Astrocyte (in vitro differentiated cells and primary cell): ENCODE measurements at regions not wholly inside any gene's neighbourhood (a gene's known extent, or its start where the extent isn't known, plus 50 kb on each side); places are given as distances from the start of the nearest gene placed in this dataset.

Experiments used
- DNase-seq: peaks from one replicate; pipeline ENCODE4 v3.0.0-alpha.2; 2010; ENCODE audit warnings: low read depth
- FAIRE-seq: peaks from 2 replicates; lab custom pipeline; 2011; peaks lifted over from hg19 to GRCh38; lab: Jason Lieb, UNC
- H2AFZ ChIP-seq: 2 replicates; pipeline ENCODE4 v1.6.0; 2012; ENCODE audit warnings: low read depth, low read length, inconsistent platforms
- H3K27ac ChIP-seq: 2 replicates; pipeline ENCODE4 v1.5.1; 2011; ENCODE audit warnings: low read depth, low read length, inconsistent platforms
- H3K27me3 ChIP-seq: 2 replicates; pipeline ENCODE4 v1.6.0; 2011; ENCODE audit warnings: low read length, inconsistent platforms; ENCODE audit not compliant: insufficient read depth
- H3K36me3 ChIP-seq: 2 replicates; pipeline ENCODE4 v1.5.1; 2011; ENCODE audit warnings: low read length, inconsistent platforms; ENCODE audit not compliant: insufficient read depth
- H3K4me1 ChIP-seq: 2 replicates; pipeline ENCODE4 v1.5.1; 2011; ENCODE audit warnings: low read length, inconsistent platforms; ENCODE audit not compliant: insufficient read depth
- H3K4me2 ChIP-seq: 2 replicates; pipeline ENCODE4 v1.6.0; 2012; ENCODE audit warnings: low read length, inconsistent platforms
- H3K4me3 ChIP-seq: 2 replicates; pipeline ENCODE4 v1.5.1; 2011; ENCODE audit warnings: low read depth, mild to moderate bottlenecking, low read length, inconsistent platforms; ENCODE audit not compliant: insufficient read depth
- H3K79me2 ChIP-seq: 2 replicates; pipeline ENCODE4 v1.6.0; 2012; ENCODE audit warnings: mild to moderate bottlenecking, low read length, inconsistent platforms; ENCODE audit not compliant: insufficient read depth
- H3K9ac ChIP-seq: 2 replicates; pipeline ENCODE4 v1.6.0; 2012; ENCODE audit warnings: mild to moderate bottlenecking, low read length, inconsistent platforms
- H3K9me3 ChIP-seq: 2 replicates; pipeline ENCODE4 v1.5.1; 2012; ENCODE audit warnings: low read depth, mild to moderate bottlenecking, low read length, inconsistent platforms; ENCODE audit not compliant: insufficient read depth
- H4K20me1 ChIP-seq: 2 replicates; pipeline ENCODE4 v1.6.0; 2012; ENCODE audit warnings: low read length, inconsistent platforms; ENCODE audit not compliant: insufficient read depth
- H3K27ac Mint-ChIP-seq: one replicate; pipeline ENCODE4 v1.8.0; 2021; ENCODE audit warnings: mild to moderate bottlenecking, mixed read lengths; ENCODE audit not compliant: unreplicated experiment
- H3K27me3 Mint-ChIP-seq: one replicate; pipeline ENCODE4 v1.8.0; 2021; ENCODE audit warnings: low read depth, mixed read lengths; ENCODE audit not compliant: unreplicated experiment
- H3K36me3 Mint-ChIP-seq: one replicate; pipeline ENCODE4 v1.8.0; 2021; ENCODE audit warnings: low read depth, mixed read lengths; ENCODE audit not compliant: unreplicated experiment
- H3K4me1 Mint-ChIP-seq: one replicate; pipeline ENCODE4 v1.8.0; 2021; ENCODE audit warnings: low read depth, mixed read lengths; ENCODE audit not compliant: unreplicated experiment
- H3K4me3 Mint-ChIP-seq: one replicate; pipeline ENCODE4 v1.8.0; 2021; ENCODE audit warnings: mild to moderate bottlenecking, moderate library complexity, mixed read lengths; ENCODE audit not compliant: unreplicated experiment
- H3K9me3 Mint-ChIP-seq: one replicate; pipeline ENCODE4 v1.8.0; 2021; ENCODE audit warnings: mild to moderate bottlenecking, mixed read lengths; ENCODE audit not compliant: unreplicated experiment
- CTCF ChIP-seq: IDR thresholded peaks from 2 replicates; pipeline ENCODE4 v1.5.1; 2011; ENCODE audit warnings: low read depth, mild to moderate bottlenecking, inconsistent platforms, low read length, moderate library complexity; ENCODE audit not compliant: insufficient read depth
- EZH2 ChIP-seq: IDR thresholded peaks from 2 replicates; pipeline ENCODE4 v1.6.1; 2012; ENCODE audit warnings: mild to moderate bottlenecking, low read length, inconsistent platforms; ENCODE audit not compliant: insufficient read depth

GRCh38 chr7:12139416-12139815, 71.7 kb upstream of the TMEM106B start:
- peaks cover 10% of the 10 kb centered on the region for H3K4me1 ChIP-seq
- Mint-ChIP-seq H3K36me3 (no peaks in the 10 kb centered on the region), H3K27me3 (no peaks in the 10 kb centered on the region), H3K4me1 (peaks cover 26% of the 10 kb centered on the region), H3K9me3 (peaks cover 3% of the 10 kb centered on the region), H3K4me3 (no peak overlapping the region), H3K27ac (no peak overlapping the region)
- H3K27ac ChIP-seq: no peak overlapping the region
- no peaks in the 10 kb centered on the region for H4K20me1 ChIP-seq
- TF ChIP-seq CTCF (no peak), EZH2 (no peak)
- no peaks in the 10 kb centered on the region for H3K36me3 ChIP-seq
- H3K4me2 ChIP-seq: peak overlapping the region; percentile 54
- H3K9ac ChIP-seq: no peak overlapping the region
- H3K27me3 ChIP-seq: no peaks in the 10 kb centered on the region
- no peaks in the 10 kb centered on the region for H3K79me2 ChIP-seq
- no peaks in the 10 kb centered on the region for H3K9me3 ChIP-seq
- DNase-seq (peak; percentile 98), FAIRE-seq (no peak)
- no peak overlapping the region for H3K4me3 ChIP-seq
- H2AFZ ChIP-seq: no peak overlapping the region

GRCh38 chr7:12146813-12147212, 64.3 kb upstream of the TMEM106B start:
- Histone ChIP-seq H3K27me3 (no peaks in the 10 kb centered on the region), H3K4me3 (no peak overlapping the region), H3K4me2 (no peak overlapping the region), H4K20me1 (no peaks in the 10 kb centered on the region), H3K9me3 (no peaks in the 10 kb centered on the region), H3K4me1 (no peaks in the 10 kb centered on the region), H2AFZ (no peak overlapping the region), H3K79me2 (no peaks in the 10 kb centered on the region), H3K36me3 (no peaks in the 10 kb centered on the region), H3K27ac (no peak overlapping the region), H3K9ac (no peak overlapping the region)
- TF ChIP-seq EZH2: no peak
- no peak for TF ChIP-seq CTCF
- H3K36me3 Mint-ChIP-seq: no peaks in the 10 kb centered on the region
- no peak overlapping the region for H3K27ac Mint-ChIP-seq
- H3K27me3 Mint-ChIP-seq: no peaks in the 10 kb centered on the region
- H3K4me3 Mint-ChIP-seq: no peak overlapping the region
- peaks cover 3% of the 10 kb centered on the region for H3K9me3 Mint-ChIP-seq
- FAIRE-seq (no peak), DNase-seq (no peak)
- H3K4me1 Mint-ChIP-seq: no peaks in the 10 kb centered on the region

GRCh38 chr7:12152196-12152918, 58.7 kb upstream of the TMEM106B start:
- Histone ChIP-seq H3K4me2 (no peak overlapping the region), H3K4me1 (no peaks in the 10 kb centered on the region), H3K27me3 (no peaks in the 10 kb centered on the region), H4K20me1 (no peaks in the 10 kb centered on the region), H3K9me3 (no peaks in the 10 kb centered on the region), H2AFZ (no peak overlapping the region), H3K27ac (no peak overlapping the region), H3K9ac (no peak overlapping the region), H3K79me2 (no peaks in the 10 kb centered on the region), H3K4me3 (no peak overlapping the region), H3K36me3 (no peaks in the 10 kb centered on the region)
- DNase-seq (no peak), FAIRE-seq (no peak)
- TF ChIP-seq CTCF (no peak), EZH2 (no peak)
- Mint-ChIP-seq H3K9me3 (no peaks in the 10 kb centered on the region), H3K4me1 (no peaks in the 10 kb centered on the region), H3K27ac (no peak overlapping the region), H3K27me3 (no peaks in the 10 kb centered on the region), H3K4me3 (no peak overlapping the region), H3K36me3 (no peaks in the 10 kb centered on the region)
